GM23338 (cell line): ENCODE measurements at regions not wholly inside any gene's neighbourhood (a gene's known extent, or its start where the extent isn't known, plus 50 kb on each side); places are given as distances from the start of the nearest gene placed in this dataset.

Source experiments
- ATAC-seq: fragments of 200-7000 bp; cut with Tn5 transposase; 3 replicates; pipeline ENCODE4 v1.9.1; 2020
- DNase-seq: peaks from one replicate; pipeline ENCODE4 v3.0.0-alpha.2; 2015; ENCODE audit warnings: low spot score
- H2AFZ ChIP-seq: fragments of 200-600 bp; sonication (generic); 2 replicates; pipeline ENCODE4 v1.8.0; 2016; ENCODE audit warnings: antibody characterized with exemption, mild to moderate bottlenecking, moderate library complexity
- H3F3A ChIP-seq: fragments of 200-600 bp; sonication (generic); replicated peaks from 2 replicates; pipeline ENCODE4 v1.8.0; 2017; ENCODE audit warnings: antibody characterized with exemption, mixed run types, low read depth
- H3K27ac ChIP-seq: fragments of 200-600 bp; sonication (generic); 2 replicates; pipeline ENCODE4 v1.6.1; 2016; ENCODE audit warnings: low read depth
- H3K27me3 ChIP-seq: fragments of 200-600 bp; sonication (generic); 2 replicates; pipeline ENCODE4 v1.8.0; 2016; ENCODE audit warnings: mild to moderate bottlenecking, mixed run types, moderate library complexity; ENCODE audit not compliant: insufficient read depth
- H3K36me3 ChIP-seq: fragments of 200-600 bp; sonication (generic); 2 replicates; pipeline ENCODE4 v1.8.0; 2016; ENCODE audit warnings: mild to moderate bottlenecking; ENCODE audit not compliant: insufficient read depth
- H3K4me1 ChIP-seq: fragments of 200-600 bp; sonication (generic); 2 replicates; pipeline ENCODE4 v1.8.0; 2016; ENCODE audit warnings: mild to moderate bottlenecking, moderate library complexity; ENCODE audit not compliant: insufficient read depth
- H3K4me2 ChIP-seq: fragments of 200-600 bp; sonication (generic); 2 replicates; pipeline ENCODE4 v1.7.1; 2017; ENCODE audit warnings: mixed run types
- H3K4me3 ChIP-seq: fragments of 200-600 bp; sonication (generic); 2 replicates; pipeline ENCODE4 v1.6.1; 2016; ENCODE audit warnings: mixed run types
- H3K79me2 ChIP-seq: fragments of 200-600 bp; sonication (generic); replicated peaks from 2 replicates; pipeline ENCODE4 v1.8.0; 2017; ENCODE audit warnings: mild to moderate bottlenecking; ENCODE audit not compliant: insufficient read depth
- H3K9me2 ChIP-seq: fragments of 200-600 bp; sonication (generic); 2 replicates; pipeline ENCODE4 v1.8.0; 2017; ENCODE audit not compliant: insufficient read depth
- H4K20me1 ChIP-seq: fragments of 200-600 bp; sonication (generic); replicated peaks from 2 replicates; pipeline ENCODE4 v1.8.0; 2017; ENCODE audit warnings: mild to moderate bottlenecking; ENCODE audit not compliant: insufficient read depth
- H3K27ac Mint-ChIP-seq: 2 replicates; pipeline ENCODE4 v1.8.0; 2020; ENCODE audit warnings: inconsistent platforms, mild to moderate bottlenecking, moderate library complexity, mixed read lengths
- H3K27me3 Mint-ChIP-seq: 3 replicates; pipeline ENCODE4 v1.8.0; 2022; ENCODE audit warnings: low read depth, mild to moderate bottlenecking, moderate library complexity, mixed read lengths, inconsistent platforms; ENCODE audit not compliant: insufficient read depth, poor library complexity
- H3K36me3 Mint-ChIP-seq: 3 replicates; pipeline ENCODE4 v1.8.0; 2021; ENCODE audit warnings: low read depth, mild to moderate bottlenecking, inconsistent platforms, moderate library complexity, mixed read lengths
- H3K4me1 Mint-ChIP-seq: 3 replicates; pipeline ENCODE4 v1.8.0; 2020; ENCODE audit warnings: mild to moderate bottlenecking, inconsistent platforms, mixed read lengths
- H3K4me3 Mint-ChIP-seq: 3 replicates; pipeline ENCODE4 v1.8.0; 2021; ENCODE audit warnings: moderate library complexity, mild to moderate bottlenecking, inconsistent platforms, mixed read lengths
- H3K9me3 Mint-ChIP-seq: 3 replicates; pipeline ENCODE4 v1.8.0; 2020; ENCODE audit warnings: moderate library complexity, mild to moderate bottlenecking, inconsistent platforms, mixed read lengths
- CREB1 ChIP-seq: fragments of 250-450 bp; sonication (Bioruptor Pico); IDR thresholded peaks from 2 replicates; pipeline ENCODE4 v1.5.0; 2020; ENCODE audit warnings: low read depth, mild to moderate bottlenecking, moderate library complexity
- EZH2 ChIP-seq: fragments of 200-600 bp; sonication (generic); IDR thresholded peaks from one replicate; pipeline ENCODE4 v1.8.0; 2017; ENCODE audit warnings: antibody characterized with exemption, mild to moderate bottlenecking, low read depth; ENCODE audit not compliant: unreplicated experiment
- EZH2phosphoT487 ChIP-seq: fragments of 200-600 bp; sonication (generic); IDR thresholded peaks from one replicate; pipeline ENCODE4 v1.8.1; 2018; ENCODE audit warnings: antibody characterized with exemption; ENCODE audit not compliant: unreplicated experiment
- JUNB ChIP-seq: IDR thresholded peaks from one replicate; pipeline ENCODE4 v1.6.1; 2016; ENCODE audit warnings: antibody characterized with exemption; ENCODE audit not compliant: unreplicated experiment
- NANOG ChIP-seq: IDR thresholded peaks from 2 replicates; pipeline ENCODE4 v1.6.1; 2016; ENCODE audit warnings: antibody characterized with exemption, borderline replicate concordance
- POLR2AphosphoS5 ChIP-seq: IDR thresholded peaks from 2 replicates; pipeline ENCODE4 v1.6.1; 2016; ENCODE audit warnings: antibody characterized with exemption, low read depth
- STAT1 ChIP-seq: IDR thresholded peaks from one replicate; pipeline ENCODE4 v1.6.1; 2016; ENCODE audit warnings: antibody characterized with exemption; ENCODE audit not compliant: unreplicated experiment
- ZNF114 ChIP-seq: fragments of 250-450 bp; sonication (Bioruptor Pico); IDR thresholded peaks from 2 replicates; pipeline ENCODE4 v1.5.0; 2020; ENCODE audit warnings: mild to moderate bottlenecking, moderate library complexity
- ZNF331 ChIP-seq: fragments of 250-450 bp; sonication (Bioruptor Pico); IDR thresholded peaks from 2 replicates; pipeline ENCODE4 v1.5.0; 2020; ENCODE audit warnings: low read depth, mild to moderate bottlenecking, moderate library complexity
- TF ChIP-seq, protein P1 (sequence below): IDR thresholded peaks from 2 replicates; pipeline ENCODE4 v1.6.1; 2016; ENCODE audit warnings: antibody characterized with exemption
- TF ChIP-seq, protein P2 (sequence below): IDR thresholded peaks from one replicate; pipeline ENCODE4 v1.6.1; 2018; ENCODE audit warnings: antibody characterized with exemption; ENCODE audit not compliant: unreplicated experiment
- TF ChIP-seq, protein P3 (sequence below), 2 experiments: fragments of 200-600 bp in 1 of 2; sonication (generic) in 1 of 2; conservative IDR thresholded peaks; 2 replicates each; pipeline versions ENCODE4 v1.5.1 to v1.6.1; 2016 to 2017; ENCODE audit warnings: antibody characterized with exemption in 2 of 2, low read depth in 2 of 2, mild to moderate bottlenecking in 2 of 2, moderate library complexity in 1 of 2
- TF ChIP-seq, protein P4 (sequence below): fragments of 250-450 bp; sonication (Bioruptor Pico); IDR thresholded peaks from 2 replicates; pipeline ENCODE4 v1.5.0; 2020; ENCODE audit warnings: mild to moderate bottlenecking, moderate library complexity

DNA sequence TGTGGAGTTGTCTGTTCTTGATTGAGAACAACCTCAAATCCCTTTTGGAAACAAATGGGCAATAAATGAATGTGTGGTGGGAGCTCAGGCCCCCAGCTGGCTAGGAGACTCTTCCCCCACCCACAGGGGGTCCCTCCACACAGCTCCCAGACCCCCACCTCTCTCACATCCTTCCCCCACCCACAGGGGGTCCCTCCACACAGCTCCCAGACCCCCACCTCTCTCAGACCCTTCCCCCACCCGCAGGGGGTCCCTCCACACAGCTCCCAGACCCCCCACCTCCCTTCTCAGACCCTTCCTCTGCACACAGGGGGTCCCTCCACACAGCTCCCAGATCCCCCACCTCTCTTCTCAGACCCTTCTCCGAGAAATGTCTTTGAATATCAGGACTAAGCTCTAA is 79.0 kb upstream of the CTDP1 start:
- Mint-ChIP-seq H3K27ac (no peak overlapping the region), H3K36me3 (no peaks in the 10 kb centered on the region), H3K4me3 (no peak overlapping the region), H3K27me3 (peaks cover 3% of the 10 kb centered on the region), H3K9me3 (no peaks in the 10 kb centered on the region; the same call in 2 of the 3 replicates), H3K4me1 (peaks cover 8% of the 10 kb centered on the region)
- no peak overlapping the region for H2AFZ ChIP-seq
- DNase-seq (no peak), ATAC-seq (no peak)
- TF ChIP-seq EZH2 (no peak), EZH2phosphoT487 (no peak), CREB1 (CRISPR knock-in tag) (no peak), ZNF114 (CRISPR knock-in tag) (no peak), ZNF331 (CRISPR knock-in tag) (no peak), STAT1 (no peak), POLR2AphosphoS5 (no peak), NANOG (no peak), JUNB (no peak)
- TF ChIP-seq, protein P1, sequence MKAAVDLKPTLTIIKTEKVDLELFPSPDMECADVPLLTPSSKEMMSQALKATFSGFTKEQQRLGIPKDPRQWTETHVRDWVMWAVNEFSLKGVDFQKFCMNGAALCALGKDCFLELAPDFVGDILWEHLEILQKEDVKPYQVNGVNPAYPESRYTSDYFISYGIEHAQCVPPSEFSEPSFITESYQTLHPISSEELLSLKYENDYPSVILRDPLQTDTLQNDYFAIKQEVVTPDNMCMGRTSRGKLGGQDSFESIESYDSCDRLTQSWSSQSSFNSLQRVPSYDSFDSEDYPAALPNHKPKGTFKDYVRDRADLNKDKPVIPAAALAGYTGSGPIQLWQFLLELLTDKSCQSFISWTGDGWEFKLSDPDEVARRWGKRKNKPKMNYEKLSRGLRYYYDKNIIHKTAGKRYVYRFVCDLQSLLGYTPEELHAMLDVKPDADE, result no peak
- TF ChIP-seq, protein P2, sequence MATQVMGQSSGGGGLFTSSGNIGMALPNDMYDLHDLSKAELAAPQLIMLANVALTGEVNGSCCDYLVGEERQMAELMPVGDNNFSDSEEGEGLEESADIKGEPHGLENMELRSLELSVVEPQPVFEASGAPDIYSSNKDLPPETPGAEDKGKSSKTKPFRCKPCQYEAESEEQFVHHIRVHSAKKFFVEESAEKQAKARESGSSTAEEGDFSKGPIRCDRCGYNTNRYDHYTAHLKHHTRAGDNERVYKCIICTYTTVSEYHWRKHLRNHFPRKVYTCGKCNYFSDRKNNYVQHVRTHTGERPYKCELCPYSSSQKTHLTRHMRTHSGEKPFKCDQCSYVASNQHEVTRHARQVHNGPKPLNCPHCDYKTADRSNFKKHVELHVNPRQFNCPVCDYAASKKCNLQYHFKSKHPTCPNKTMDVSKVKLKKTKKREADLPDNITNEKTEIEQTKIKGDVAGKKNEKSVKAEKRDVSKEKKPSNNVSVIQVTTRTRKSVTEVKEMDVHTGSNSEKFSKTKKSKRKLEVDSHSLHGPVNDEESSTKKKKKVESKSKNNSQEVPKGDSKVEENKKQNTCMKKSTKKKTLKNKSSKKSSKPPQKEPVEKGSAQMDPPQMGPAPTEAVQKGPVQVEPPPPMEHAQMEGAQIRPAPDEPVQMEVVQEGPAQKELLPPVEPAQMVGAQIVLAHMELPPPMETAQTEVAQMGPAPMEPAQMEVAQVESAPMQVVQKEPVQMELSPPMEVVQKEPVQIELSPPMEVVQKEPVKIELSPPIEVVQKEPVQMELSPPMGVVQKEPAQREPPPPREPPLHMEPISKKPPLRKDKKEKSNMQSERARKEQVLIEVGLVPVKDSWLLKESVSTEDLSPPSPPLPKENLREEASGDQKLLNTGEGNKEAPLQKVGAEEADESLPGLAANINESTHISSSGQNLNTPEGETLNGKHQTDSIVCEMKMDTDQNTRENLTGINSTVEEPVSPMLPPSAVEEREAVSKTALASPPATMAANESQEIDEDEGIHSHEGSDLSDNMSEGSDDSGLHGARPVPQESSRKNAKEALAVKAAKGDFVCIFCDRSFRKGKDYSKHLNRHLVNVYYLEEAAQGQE, result no peak
- TF ChIP-seq, protein P3, sequence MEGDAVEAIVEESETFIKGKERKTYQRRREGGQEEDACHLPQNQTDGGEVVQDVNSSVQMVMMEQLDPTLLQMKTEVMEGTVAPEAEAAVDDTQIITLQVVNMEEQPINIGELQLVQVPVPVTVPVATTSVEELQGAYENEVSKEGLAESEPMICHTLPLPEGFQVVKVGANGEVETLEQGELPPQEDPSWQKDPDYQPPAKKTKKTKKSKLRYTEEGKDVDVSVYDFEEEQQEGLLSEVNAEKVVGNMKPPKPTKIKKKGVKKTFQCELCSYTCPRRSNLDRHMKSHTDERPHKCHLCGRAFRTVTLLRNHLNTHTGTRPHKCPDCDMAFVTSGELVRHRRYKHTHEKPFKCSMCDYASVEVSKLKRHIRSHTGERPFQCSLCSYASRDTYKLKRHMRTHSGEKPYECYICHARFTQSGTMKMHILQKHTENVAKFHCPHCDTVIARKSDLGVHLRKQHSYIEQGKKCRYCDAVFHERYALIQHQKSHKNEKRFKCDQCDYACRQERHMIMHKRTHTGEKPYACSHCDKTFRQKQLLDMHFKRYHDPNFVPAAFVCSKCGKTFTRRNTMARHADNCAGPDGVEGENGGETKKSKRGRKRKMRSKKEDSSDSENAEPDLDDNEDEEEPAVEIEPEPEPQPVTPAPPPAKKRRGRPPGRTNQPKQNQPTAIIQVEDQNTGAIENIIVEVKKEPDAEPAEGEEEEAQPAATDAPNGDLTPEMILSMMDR (conservative IDR thresholded peaks at IDR 0.05; ENCODE audit: low read depth in 2 of 2), result no peak
- TF ChIP-seq, protein P4, sequence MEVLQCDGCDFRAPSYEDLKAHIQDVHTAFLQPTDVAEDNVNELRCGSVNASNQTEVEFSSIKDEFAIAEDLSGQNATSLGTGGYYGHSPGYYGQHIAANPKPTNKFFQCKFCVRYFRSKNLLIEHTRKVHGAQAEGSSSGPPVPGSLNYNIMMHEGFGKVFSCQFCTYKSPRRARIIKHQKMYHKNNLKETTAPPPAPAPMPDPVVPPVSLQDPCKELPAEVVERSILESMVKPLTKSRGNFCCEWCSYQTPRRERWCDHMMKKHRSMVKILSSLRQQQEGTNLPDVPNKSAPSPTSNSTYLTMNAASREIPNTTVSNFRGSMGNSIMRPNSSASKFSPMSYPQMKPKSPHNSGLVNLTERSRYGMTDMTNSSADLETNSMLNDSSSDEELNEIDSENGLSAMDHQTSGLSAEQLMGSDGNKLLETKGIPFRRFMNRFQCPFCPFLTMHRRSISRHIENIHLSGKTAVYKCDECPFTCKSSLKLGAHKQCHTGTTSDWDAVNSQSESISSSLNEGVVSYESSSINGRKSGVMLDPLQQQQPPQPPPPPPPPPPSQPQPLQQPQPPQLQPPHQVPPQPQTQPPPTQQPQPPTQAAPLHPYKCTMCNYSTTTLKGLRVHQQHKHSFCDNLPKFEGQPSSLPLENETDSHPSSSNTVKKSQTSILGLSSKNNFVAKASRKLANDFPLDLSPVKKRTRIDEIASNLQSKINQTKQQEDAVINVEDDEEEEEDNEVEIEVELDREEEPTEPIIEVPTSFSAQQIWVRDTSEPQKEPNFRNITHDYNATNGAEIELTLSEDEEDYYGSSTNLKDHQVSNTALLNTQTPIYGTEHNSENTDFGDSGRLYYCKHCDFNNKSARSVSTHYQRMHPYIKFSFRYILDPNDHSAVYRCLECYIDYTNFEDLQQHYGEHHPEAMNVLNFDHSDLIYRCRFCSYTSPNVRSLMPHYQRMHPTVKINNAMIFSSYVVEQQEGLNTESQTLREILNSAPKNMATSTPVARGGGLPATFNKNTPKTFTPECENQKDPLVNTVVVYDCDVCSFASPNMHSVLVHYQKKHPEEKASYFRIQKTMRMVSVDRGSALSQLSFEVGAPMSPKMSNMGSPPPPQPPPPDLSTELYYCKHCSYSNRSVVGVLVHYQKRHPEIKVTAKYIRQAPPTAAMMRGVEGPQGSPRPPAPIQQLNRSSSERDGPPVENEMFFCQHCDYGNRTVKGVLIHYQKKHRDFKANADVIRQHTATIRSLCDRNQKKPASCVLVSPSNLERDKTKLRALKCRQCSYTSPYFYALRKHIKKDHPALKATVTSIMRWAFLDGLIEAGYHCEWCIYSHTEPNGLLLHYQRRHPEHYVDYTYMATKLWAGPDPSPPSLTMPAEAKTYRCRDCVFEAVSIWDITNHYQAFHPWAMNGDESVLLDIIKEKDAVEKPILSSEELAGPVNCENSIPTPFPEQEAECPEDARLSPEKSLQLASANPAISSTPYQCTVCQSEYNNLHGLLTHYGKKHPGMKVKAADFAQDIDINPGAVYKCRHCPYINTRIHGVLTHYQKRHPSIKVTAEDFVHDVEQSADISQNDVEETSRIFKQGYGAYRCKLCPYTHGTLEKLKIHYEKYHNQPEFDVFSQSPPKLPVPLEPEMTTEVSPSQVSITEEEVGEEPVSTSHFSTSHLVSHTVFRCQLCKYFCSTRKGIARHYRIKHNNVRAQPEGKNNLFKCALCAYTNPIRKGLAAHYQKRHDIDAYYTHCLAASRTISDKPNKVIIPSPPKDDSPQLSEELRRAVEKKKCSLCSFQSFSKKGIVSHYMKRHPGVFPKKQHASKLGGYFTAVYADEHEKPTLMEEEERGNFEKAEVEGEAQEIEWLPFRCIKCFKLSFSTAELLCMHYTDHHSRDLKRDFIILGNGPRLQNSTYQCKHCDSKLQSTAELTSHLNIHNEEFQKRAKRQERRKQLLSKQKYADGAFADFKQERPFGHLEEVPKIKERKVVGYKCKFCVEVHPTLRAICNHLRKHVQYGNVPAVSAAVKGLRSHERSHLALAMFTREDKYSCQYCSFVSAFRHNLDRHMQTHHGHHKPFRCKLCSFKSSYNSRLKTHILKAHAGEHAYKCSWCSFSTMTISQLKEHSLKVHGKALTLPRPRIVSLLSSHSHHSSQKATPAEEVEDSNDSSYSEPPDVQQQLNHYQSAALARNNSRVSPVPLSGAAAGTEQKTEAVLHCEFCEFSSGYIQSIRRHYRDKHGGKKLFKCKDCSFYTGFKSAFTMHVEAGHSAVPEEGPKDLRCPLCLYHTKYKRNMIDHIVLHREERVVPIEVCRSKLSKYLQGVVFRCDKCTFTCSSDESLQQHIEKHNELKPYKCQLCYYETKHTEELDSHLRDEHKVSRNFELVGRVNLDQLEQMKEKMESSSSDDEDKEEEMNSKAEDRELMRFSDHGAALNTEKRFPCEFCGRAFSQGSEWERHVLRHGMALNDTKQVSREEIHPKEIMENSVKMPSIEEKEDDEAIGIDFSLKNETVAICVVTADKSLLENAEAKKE, result no peak
- no peaks in the 10 kb centered on the region for H3K27me3 ChIP-seq
- no peaks in the 10 kb centered on the region for H3K79me2 ChIP-seq
- H3K27ac ChIP-seq, result no peak overlapping the region
- no peaks in the 10 kb centered on the region for H3K36me3 ChIP-seq
- H3K4me1 ChIP-seq, result no peaks in the 10 kb centered on the region
- no peak overlapping the region for H3K4me3 ChIP-seq
- H3K4me2 ChIP-seq, result no peak overlapping the region
- H3K9me2 ChIP-seq, result no peaks in the 10 kb centered on the region
- H3F3A ChIP-seq, result no peaks in the 10 kb centered on the region
- H4K20me1 ChIP-seq, result no peaks in the 10 kb centered on the region
